H1 (cell line): ENCODE measurements at regions not wholly inside any gene's neighbourhood (a gene's known extent, or its start where the extent isn't known, plus 50 kb on each side); places are given as distances from the start of the nearest gene placed in this dataset.

Source experiments
- CTCF ChIA-PET: fragments of 300-600 bp; sonication (Branson Sonifier 250); formaldehyde crosslinking; loops from one replicate; lab custom pipeline; 2021; ENCODE audit not compliant: partially characterized antibody; lab: Charles Lee
- POLR2A ChIA-PET: fragments of 300-600 bp; sonication (Branson Sonifier 250); formaldehyde crosslinking; loops from one replicate; lab custom pipeline; 2021; ENCODE audit warnings: inconsistent platforms; ENCODE audit not compliant: partially characterized antibody; lab: Charles Lee
- DNase-seq, 2 experiments: peaks; one replicate each; pipeline versions ENCODE4 v3.0.0 to v3.0.0-alpha.2; 2010 to 2022; ENCODE audit warnings: low spot score in 2 of 2, low read depth in 1 of 2, mixed read lengths in 1 of 2
- FAIRE-seq: peaks from 2 replicates; lab custom pipeline; 2011; peaks lifted over from hg19 to GRCh38; lab: Jason Lieb, UNC
- H2AFZ ChIP-seq: 2 replicates; pipeline ENCODE4 v1.8.1; 2012; ENCODE audit warnings: low read length, inconsistent platforms
- H2AK5ac ChIP-seq: 2 replicates; pipeline ENCODE4 v1.6.1; 2013; ENCODE audit warnings: low read depth, low read length
- H2BK120ac ChIP-seq: replicated peaks from 2 replicates; pipeline ENCODE3; 2013; ENCODE audit warnings: low read depth, low read length, inconsistent platforms
- H2BK12ac ChIP-seq: 2 replicates; pipeline ENCODE4 v1.6.1; 2013; ENCODE audit warnings: low read depth, low read length
- H2BK15ac ChIP-seq: 2 replicates; pipeline ENCODE4 v1.6.1; 2013; ENCODE audit warnings: low read length
- H2BK20ac ChIP-seq: 2 replicates; pipeline ENCODE4 v1.6.1; 2013; ENCODE audit warnings: low read length
- H2BK5ac ChIP-seq: 2 replicates; pipeline ENCODE4 v1.6.1; 2013; ENCODE audit warnings: low read depth, low read length
- H3K14ac ChIP-seq: 2 replicates; pipeline ENCODE4 v1.6.1; 2013; ENCODE audit warnings: inconsistent platforms; ENCODE audit not compliant: insufficient read length
- H3K18ac ChIP-seq: 2 replicates; pipeline ENCODE4 v1.6.1; 2013; ENCODE audit warnings: low read length; ENCODE audit errors: extremely low read depth
- H3K23ac ChIP-seq: 2 replicates; pipeline ENCODE4 v1.6.1; 2013; ENCODE audit warnings: inconsistent platforms; ENCODE audit not compliant: insufficient read length
- H3K23me2 ChIP-seq: 2 replicates; pipeline ENCODE4 v1.6.1; 2013; ENCODE audit warnings: low read depth, low read length
- H3K27ac ChIP-seq: 2 replicates; pipeline ENCODE4 v1.6.1; 2011; ENCODE audit warnings: low read depth, low read length, inconsistent platforms
- H3K27me3 ChIP-seq, 4 experiments: replicated peaks in 1 of 4; 1 replicate in 1 of 4; 2 replicates in 3 of 4; pipeline versions ENCODE4 v1.6.1 to v1.8.1; 2011 to 2013; ENCODE audit warnings: low read length in 3 of 4, mild to moderate bottlenecking in 3 of 4, inconsistent platforms in 2 of 4, mixed read lengths in 2 of 4, moderate library complexity in 1 of 4; ENCODE audit not compliant: control insufficient read depth in 3 of 4, insufficient read depth in 3 of 4; ENCODE audit errors: extremely low read depth in 1 of 4
- H3K36me3 ChIP-seq, 4 experiments: 2 replicates each; pipeline versions ENCODE4 v1.6.1 to v1.8.1; 2011 to 2013; ENCODE audit warnings: mild to moderate bottlenecking in 4 of 4, low read length in 3 of 4, moderate library complexity in 2 of 4, control low read depth in 1 of 4, inconsistent platforms in 1 of 4; ENCODE audit not compliant: insufficient read depth in 4 of 4, control insufficient read depth in 2 of 4
- H3K4ac ChIP-seq: replicated peaks from 2 replicates; pipeline ENCODE3; 2013; ENCODE audit warnings: low read length, low read depth, mixed read lengths, inconsistent platforms; ENCODE audit not compliant: insufficient read length
- H3K4me1 ChIP-seq, 4 experiments: replicated peaks in 1 of 4; 1 replicate in 1 of 4; 2 replicates in 3 of 4; pipeline versions ENCODE4 v1.6.1 to v1.8.1; 2011 to 2013; ENCODE audit warnings: low read length in 3 of 4, inconsistent platforms in 2 of 4, mixed read lengths in 1 of 4; ENCODE audit not compliant: insufficient read depth in 4 of 4, control insufficient read depth in 3 of 4
- H3K4me2 ChIP-seq, 2 experiments: 2 replicates each; pipeline versions ENCODE4 v1.6.1 to v1.8.1; 2011 to 2013; ENCODE audit warnings: low read depth in 2 of 2, low read length in 2 of 2, control low read depth in 1 of 2, inconsistent platforms in 1 of 2, mild to moderate bottlenecking in 1 of 2; ENCODE audit not compliant: insufficient read depth in 1 of 2
- H3K4me3 ChIP-seq, 4 experiments: fragments of 200-600, 300-600 bp in 1 of 4; sonication (generic), shearing (Covaris generic), sonication (Bioruptor Twin) in 1 of 4; 2 replicates each; pipeline versions ENCODE4 v1.5.1 to v1.8.1; 2011 to 2016; ENCODE audit warnings: low read length in 4 of 4, low read depth in 3 of 4, control low read depth in 2 of 4, inconsistent platforms in 2 of 4, mild to moderate bottlenecking in 2 of 4, mixed read lengths in 1 of 4, moderate library complexity in 1 of 4; ENCODE audit not compliant: insufficient read depth in 2 of 4; ENCODE audit errors: extremely low read depth in 1 of 4
- H3K56ac ChIP-seq: replicated peaks from 2 replicates; pipeline ENCODE3; 2013; ENCODE audit warnings: low read depth, mild to moderate bottlenecking, mixed read lengths, low read length, inconsistent platforms; ENCODE audit not compliant: insufficient read length
- H3K79me1 ChIP-seq: 2 replicates; pipeline ENCODE4 v1.6.1; 2013; ENCODE audit warnings: low read depth, low read length, control low read depth
- H3K79me2 ChIP-seq, 2 experiments: 2 replicates each; pipeline versions ENCODE4 v1.6.1 to v1.8.1; 2012 to 2013; ENCODE audit warnings: low read length in 2 of 2, mild to moderate bottlenecking in 2 of 2, inconsistent platforms in 1 of 2; ENCODE audit not compliant: insufficient read depth in 2 of 2, control insufficient read depth in 1 of 2
- H3K9ac ChIP-seq, 4 experiments: replicated peaks in 1 of 4; 1 replicate in 1 of 4; 2 replicates in 3 of 4; pipeline versions ENCODE4 v1.6.1 to v1.8.1; 2011 to 2013; ENCODE audit warnings: low read depth in 3 of 4, low read length in 3 of 4, control low read depth in 2 of 4, mild to moderate bottlenecking in 2 of 4, moderate library complexity in 2 of 4, inconsistent platforms in 1 of 4; ENCODE audit errors: extremely low read depth in 1 of 4
- H3K9me3 ChIP-seq, 2 experiments: 2 replicates each; pipeline versions ENCODE4 v1.6.1 to v1.8.1; 2012 to 2013; ENCODE audit warnings: mild to moderate bottlenecking in 2 of 2, moderate library complexity in 2 of 2, control low read depth in 1 of 2, inconsistent platforms in 1 of 2, low read depth in 1 of 2, low read length in 1 of 2, mixed read lengths in 1 of 2; ENCODE audit not compliant: insufficient read depth in 2 of 2
- H4K20me1 ChIP-seq, 2 experiments: replicated peaks in 1 of 2; 2 replicates each; pipeline versions ENCODE3 to v1.8.1; 2011 to 2013; ENCODE audit warnings: inconsistent platforms in 2 of 2, low read length in 2 of 2, mild to moderate bottlenecking in 1 of 2; ENCODE audit not compliant: insufficient read depth in 2 of 2, control insufficient read depth in 1 of 2
- H4K5ac ChIP-seq: 2 replicates; pipeline ENCODE4 v1.6.1; 2013; ENCODE audit warnings: low read length, low read depth, mixed read lengths, inconsistent platforms; ENCODE audit not compliant: insufficient read length
- H4K8ac ChIP-seq: 2 replicates; pipeline ENCODE4 v1.8.0; 2013; ENCODE audit warnings: mild to moderate bottlenecking, moderate library complexity, low read length, inconsistent platforms; ENCODE audit not compliant: insufficient read depth; ENCODE audit errors: extremely low read depth
- H4K91ac ChIP-seq: replicated peaks from 2 replicates; pipeline ENCODE3; 2013; ENCODE audit warnings: low read length, mixed read lengths, inconsistent platforms; ENCODE audit not compliant: insufficient read length
- CREB1 ChIP-seq: IDR thresholded peaks from 2 replicates; pipeline ENCODE4 v1.6.1; 2012; ENCODE audit warnings: inconsistent platforms
- CTBP2 ChIP-seq: IDR thresholded peaks from 2 replicates; pipeline ENCODE4 v1.7.0; 2011; ENCODE audit warnings: borderline replicate concordance, mild to moderate bottlenecking, moderate library complexity, mixed read lengths, low read length; ENCODE audit not compliant: insufficient read depth, insufficient read length
- EGR1 ChIP-seq: IDR thresholded peaks from 2 replicates; pipeline ENCODE4 v1.6.1; 2011; ENCODE audit warnings: low read depth, low read length, borderline replicate concordance
- EZH2 ChIP-seq: fragments of 200-600 bp; sonication (generic); IDR thresholded peaks from 2 replicates; pipeline ENCODE4 v1.7.1; 2012; ENCODE audit warnings: low read depth, mild to moderate bottlenecking, moderate library complexity, low read length, inconsistent platforms; ENCODE audit not compliant: severe bottlenecking
- JUND ChIP-seq: IDR thresholded peaks from 2 replicates; pipeline ENCODE4 v1.6.1; 2011; ENCODE audit warnings: mild to moderate bottlenecking, improper control_type of control experiment, low read length
- KDM1A ChIP-seq: fragments of 200-600, 300-600 bp; sonication (generic); IDR thresholded peaks from 2 replicates; pipeline ENCODE4 v1.7.1; 2016; ENCODE audit warnings: mild to moderate bottlenecking, low read length, borderline replicate concordance
- KDM4A ChIP-seq: IDR thresholded peaks from one replicate; pipeline ENCODE4 v1.7.1; 2012; ENCODE audit warnings: low read depth, mild to moderate bottlenecking, moderate library complexity, low read length, inconsistent platforms; ENCODE audit not compliant: severe bottlenecking
- MAFK ChIP-seq: IDR thresholded peaks from 2 replicates; pipeline ENCODE4 v1.6.1; 2012; ENCODE audit warnings: low read depth, mild to moderate bottlenecking, improper control_type of control experiment, low read length
- NANOG ChIP-seq: IDR thresholded peaks from 2 replicates; pipeline ENCODE4 v1.6.1; 2011; ENCODE audit warnings: low read length, low read depth, mild to moderate bottlenecking, inconsistent platforms; ENCODE audit not compliant: insufficient read depth, poor library complexity, severe bottlenecking
- NRF1 ChIP-seq: IDR thresholded peaks from 2 replicates; pipeline ENCODE4 v1.6.1; 2011; ENCODE audit warnings: mild to moderate bottlenecking, low read depth, low read length, improper control_type of control experiment
- PHF8 ChIP-seq: fragments of 200-600 bp; sonication (generic); conservative IDR thresholded peaks from 2 replicates; pipeline ENCODE4 v1.7.1; 2012; ENCODE audit warnings: low read depth, mild to moderate bottlenecking, inconsistent platforms, low read length, moderate library complexity
- SAP30 ChIP-seq: fragments of 300-600 bp; sonication (generic); IDR thresholded peaks from 2 replicates; pipeline ENCODE4 v1.7.1; 2012; ENCODE audit warnings: low read length, moderate library complexity, mild to moderate bottlenecking, inconsistent platforms; ENCODE audit not compliant: insufficient read depth, insufficient replicate concordance
- SP1 ChIP-seq: IDR thresholded peaks from 2 replicates; pipeline ENCODE4 v1.6.1; 2011; ENCODE audit warnings: low read depth, low read length
- SP2 ChIP-seq: IDR thresholded peaks from 2 replicates; pipeline ENCODE4 v1.6.1; 2012; ENCODE audit warnings: mild to moderate bottlenecking, low read length, inconsistent platforms
- TEAD4 ChIP-seq: IDR thresholded peaks from 2 replicates; pipeline ENCODE4 v1.6.1; 2012; ENCODE audit warnings: low read depth, low read length, inconsistent platforms, mixed read lengths
- WGBS, 2 experiments: shearing (Covaris generic) in 1 of 2; methylation state at CpG; one replicate each; pipeline versions ENCODE4 v1.1.6 to v1.1.7; 2013 to 2015; ENCODE audit warnings: low lambda C conversion rate in 2 of 2, mixed read lengths in 2 of 2, inconsistent platforms in 1 of 2, low coverage in 1 of 2, missing lambda C conversion rate in 1 of 2; ENCODE audit not compliant: insufficient replicate concordance in 2 of 2, insufficient coverage in 1 of 2, insufficient read length in 1 of 2; ENCODE audit errors: extremely low coverage in 1 of 2, missing lambda C conversion rate in 1 of 2; 5-methylcytosine and 5-hydroxymethylcytosine counted together

GRCh38 chr13:50403311-50403710, 388.1 kb downstream of the KCNRG start:
- H2BK20ac ChIP-seq = no peak overlapping the region
- H4K91ac ChIP-seq = no peak overlapping the region
- no peak overlapping the region for H3K18ac ChIP-seq
- H3K36me3 ChIP-seq = no peaks in the 10 kb centered on the region
- no peak overlapping the region for H2BK15ac ChIP-seq
- H3K4me1 ChIP-seq = no peaks in the 10 kb centered on the region
- no peak overlapping the region for H2BK120ac ChIP-seq
- no peak overlapping the region for H3K9ac ChIP-seq
- no peak overlapping the region for H3K14ac ChIP-seq
- no peak overlapping the region for H2BK5ac ChIP-seq
- no peaks in the 10 kb centered on the region for H3K27me3 ChIP-seq
- no peaks in the 10 kb centered on the region for H4K20me1 ChIP-seq
- FAIRE-seq (no peak), DNase-seq (no peak)
- H3K4ac ChIP-seq = no peak overlapping the region
- no peak overlapping the region for H3K4me3 ChIP-seq
- H2AFZ ChIP-seq = no peak overlapping the region
- no peaks in the 10 kb centered on the region for H3K9me3 ChIP-seq
- H3K79me2 ChIP-seq = no peaks in the 10 kb centered on the region
- H3K23ac ChIP-seq = no peak overlapping the region
- no peaks in the 10 kb centered on the region for H3K23me2 ChIP-seq
- H3K27ac ChIP-seq = no peak overlapping the region
- H3K56ac ChIP-seq = no peak overlapping the region
- H3K4me2 ChIP-seq = no peak overlapping the region
- no peak overlapping the region for H4K5ac ChIP-seq
- WGBS, 2 experiments = 79% methylated on average over 1 of the region's 1 CpG; no CpG with 5 or more reads in 1 of the 2 experiments
- no peak overlapping the region; the same call in 1 of the 2 replicates for H4K8ac ChIP-seq
- POLR2A ChIA-PET = interaction anchor here (1.6 kb wide), 1 partner anchor 11 kb away, joined by 4 read pairs; no protein-coding TSS in a partner anchor
- H2BK12ac ChIP-seq = no peak overlapping the region
- CTCF ChIA-PET = no interaction called here
- H2AK5ac ChIP-seq = no peak overlapping the region
- H3K79me1 ChIP-seq = no peaks in the 10 kb centered on the region
- TF ChIP-seq EZH2 (no peak), KDM1A (no peak), CREB1 (no peak), NANOG (no peak), CTBP2 (no peak), SAP30 (no peak), KDM4A (no peak), PHF8 (no peak), EGR1 (no peak), SP1 (no peak), JUND (no peak), MAFK (no peak), SP2 (no peak), TEAD4 (no peak), NRF1 (no peak)
